ACC112 (cell line): ENCODE measurements at regions not wholly inside any gene's neighbourhood (a gene's known extent, or its start where the extent isn't known, plus 50 kb on each side); places are given as distances from the start of the nearest gene placed in this dataset.

Experiments
- H2AFZ ChIP-seq: fragments of 200-600 bp; sonication (generic); one replicate; pipeline ENCODE4 v1.6.0; 2017; ENCODE audit warnings: antibody characterized with exemption, low read length; ENCODE audit not compliant: unreplicated experiment
- H3K27ac ChIP-seq: fragments of 200-600 bp; sonication (generic); 2 replicates; pipeline ENCODE4 v1.5.1; 2014; ENCODE audit warnings: low read depth, mild to moderate bottlenecking, antibody characterized with exemption, low read length, moderate library complexity
- H3K27me3 ChIP-seq: fragments of 200-600 bp; sonication (generic); 2 replicates; pipeline ENCODE4 v1.6.1; 2014; ENCODE audit warnings: mild to moderate bottlenecking, antibody characterized with exemption, low read length, moderate library complexity, mixed read lengths; ENCODE audit not compliant: insufficient read depth
- H3K36me3 ChIP-seq: fragments of 200-600 bp; sonication (generic); 2 replicates; pipeline ENCODE4 v1.6.1; 2016; ENCODE audit warnings: mild to moderate bottlenecking, antibody characterized with exemption, low read length, moderate library complexity, mixed read lengths; ENCODE audit not compliant: insufficient read depth
- H3K4me1 ChIP-seq: fragments of 200-600 bp; sonication (generic); one replicate; pipeline ENCODE4 v1.6.1; 2016; ENCODE audit warnings: low read length, mixed read lengths; ENCODE audit not compliant: insufficient read depth, unreplicated experiment, control insufficient read depth
- H3K4me3 ChIP-seq: fragments of 200-600 bp; sonication (generic); 2 replicates; pipeline ENCODE4 v1.5.1; 2014; ENCODE audit warnings: mild to moderate bottlenecking, low read depth, low read length
- H3K79me2 ChIP-seq: fragments of 200-600 bp; sonication (generic); one replicate; pipeline ENCODE4 v1.6.0; 2016; ENCODE audit warnings: low read length; ENCODE audit not compliant: control insufficient read depth, unreplicated experiment, insufficient read depth

- Histone ChIP-seq H3K27me3 (peaks cover 18% of the 10 kb centered on the region; the same call in 1 of the 2 replicates), H3K4me1 (no peaks in the 10 kb centered on the region), H3K27ac (no peak overlapping the region), H3K79me2 (no peaks in the 10 kb centered on the region), H3K4me3 (no peak overlapping the region), H3K36me3 (no peaks in the 10 kb centered on the region), H2AFZ (no peak overlapping the region)
Observed at GRCh38 chr6:44622956-44623355, 235.4 kb downstream of the CDC5L start.

GRCh38 chr6:44624226-44624625, 236.7 kb downstream of the CDC5L start:
- Histone ChIP-seq H2AFZ (no peak overlapping the region), H3K79me2 (no peaks in the 10 kb centered on the region), H3K36me3 (no peaks in the 10 kb centered on the region), H3K27ac (no peak overlapping the region), H3K27me3 (peaks cover 11% of the 10 kb centered on the region; the same call in 1 of the 2 replicates), H3K4me3 (no peak overlapping the region), H3K4me1 (no peaks in the 10 kb centered on the region)

GRCh38 chr6:44624936-44625573, 237.5 kb downstream of the CDC5L start:
- no peak overlapping the region for H3K4me3 ChIP-seq
- no peak overlapping the region for H3K27ac ChIP-seq
- H3K27me3 ChIP-seq: peaks cover 8% of the 10 kb centered on the region; the same call in 1 of the 2 replicates
- no peaks in the 10 kb centered on the region for H3K79me2 ChIP-seq
- no peaks in the 10 kb centered on the region for H3K36me3 ChIP-seq
- no peaks in the 10 kb centered on the region for H3K4me1 ChIP-seq
- no peak overlapping the region for H2AFZ ChIP-seq

- no peaks in the 10 kb centered on the region for H3K4me1 ChIP-seq
- H3K79me2 ChIP-seq: no peaks in the 10 kb centered on the region
- H3K27ac ChIP-seq: no peak overlapping the region
- H2AFZ ChIP-seq: no peak overlapping the region
- peaks cover 3% of the 10 kb centered on the region; the same call in 1 of the 2 replicates for H3K27me3 ChIP-seq
- no peak overlapping the region for H3K4me3 ChIP-seq
- no peaks in the 10 kb centered on the region for H3K36me3 ChIP-seq
Observed at GRCh38 chr6:44625996-44626395, 238.5 kb downstream of the CDC5L start.

GRCh38 chr6:44626616-44627015, 239.1 kb downstream of the CDC5L start:
- H3K27me3 ChIP-seq: no peaks in the 10 kb centered on the region
- no peaks in the 10 kb centered on the region for H3K36me3 ChIP-seq
- H3K4me1 ChIP-seq: no peaks in the 10 kb centered on the region
- no peak overlapping the region for H3K4me3 ChIP-seq
- H2AFZ ChIP-seq: no peak overlapping the region
- no peaks in the 10 kb centered on the region for H3K79me2 ChIP-seq
- no peak overlapping the region for H3K27ac ChIP-seq

- Histone ChIP-seq H3K4me3 (no peak overlapping the region), H2AFZ (no peak overlapping the region), H3K79me2 (no peaks in the 10 kb centered on the region), H3K27me3 (no peaks in the 10 kb centered on the region), H3K4me1 (no peaks in the 10 kb centered on the region), H3K27ac (no peak overlapping the region), H3K36me3 (no peaks in the 10 kb centered on the region)
Observed at GRCh38 chr6:44627091-44627882, 239.8 kb downstream of the CDC5L start.

GRCh38 chr6:44627883-44628271, 240.4 kb downstream of the CDC5L start:
- Histone ChIP-seq H3K36me3 (no peaks in the 10 kb centered on the region), H2AFZ (no peak overlapping the region), H3K27me3 (no peaks in the 10 kb centered on the region), H3K4me1 (no peaks in the 10 kb centered on the region), H3K4me3 (no peak overlapping the region), H3K27ac (no peak overlapping the region), H3K79me2 (no peaks in the 10 kb centered on the region)

- H3K36me3 ChIP-seq: no peaks in the 10 kb centered on the region
- no peaks in the 10 kb centered on the region for H3K27me3 ChIP-seq
- H3K4me3 ChIP-seq: no peak overlapping the region
- no peak overlapping the region for H3K27ac ChIP-seq
- no peaks in the 10 kb centered on the region for H3K4me1 ChIP-seq
- H2AFZ ChIP-seq: no peak overlapping the region
- no peaks in the 10 kb centered on the region for H3K79me2 ChIP-seq
Observed at GRCh38 chr6:44628347-44628746, 240.8 kb downstream of the CDC5L start.

- H3K36me3 ChIP-seq: no peaks in the 10 kb centered on the region
- H3K79me2 ChIP-seq: no peaks in the 10 kb centered on the region
- no peak overlapping the region for H2AFZ ChIP-seq
- no peak overlapping the region for H3K4me3 ChIP-seq
- no peak overlapping the region for H3K27ac ChIP-seq
- H3K27me3 ChIP-seq: no peaks in the 10 kb centered on the region
- no peaks in the 10 kb centered on the region for H3K4me1 ChIP-seq
Observed at GRCh38 chr6:44629636-44630035, 242.1 kb downstream of the CDC5L start.

- H3K36me3 ChIP-seq: no peaks in the 10 kb centered on the region
- H2AFZ ChIP-seq: no peak overlapping the region
- H3K79me2 ChIP-seq: no peaks in the 10 kb centered on the region
- H3K4me3 ChIP-seq: no peak overlapping the region
- 0 out of 2 replicates have a peak, but pooled peaks cover under 1% of the 10 kb centered on the region for H3K27me3 ChIP-seq
- no peak overlapping the region for H3K27ac ChIP-seq
- H3K4me1 ChIP-seq: no peaks in the 10 kb centered on the region
Observed at GRCh38 chr6:44630125-44631028, 242.9 kb downstream of the CDC5L start.
